Progenitor cell of endocrine pancreas (in vitro differentiated cells): ENCODE measurements at regions not wholly inside any gene's neighbourhood (a gene's known extent, or its start where the extent isn't known, plus 50 kb on each side); places are given as distances from the start of the nearest gene placed in this dataset.

Experiments used
- DNase-seq: peaks from one replicate; pipeline ENCODE4 v3.0.0; 2021; ENCODE audit warnings: low spot score; ENCODE audit not compliant: unreplicated experiment
- H3K27ac Mint-ChIP-seq: 2 replicates; pipeline ENCODE4 v1.8.0; 2021; ENCODE audit warnings: mild to moderate bottlenecking, moderate library complexity, mixed read lengths
- H3K27me3 Mint-ChIP-seq: 2 replicates; pipeline ENCODE4 v1.8.0; 2021; ENCODE audit warnings: mixed read lengths
- H3K36me3 Mint-ChIP-seq: 2 replicates; pipeline ENCODE4 v1.8.0; 2022; ENCODE audit warnings: mixed read lengths; ENCODE audit not compliant: insufficient read depth
- H3K4me1 Mint-ChIP-seq: 2 replicates; pipeline ENCODE4 v1.8.0; 2021; ENCODE audit warnings: low read depth, mixed read lengths
- H3K4me3 Mint-ChIP-seq: 2 replicates; pipeline ENCODE4 v1.8.0; 2021; ENCODE audit warnings: low read depth, mild to moderate bottlenecking, moderate library complexity, mixed read lengths
- H3K9me3 Mint-ChIP-seq: 2 replicates; pipeline ENCODE4 v1.8.0; 2021; ENCODE audit warnings: low read depth, mixed read lengths
- CTCF ChIP-seq: fragments of 200-600 bp; sonication (generic); IDR thresholded peaks from one replicate; pipeline ENCODE4 v1.5.0; 2021; ENCODE audit warnings: antibody characterized with exemption, mild to moderate bottlenecking; ENCODE audit not compliant: unreplicated experiment

- Mint-ChIP-seq H3K4me3 (no peak overlapping the region), H3K27ac (no peak overlapping the region), H3K27me3 (no peaks in the 10 kb centered on the region), H3K36me3 (no peaks in the 10 kb centered on the region), H3K9me3 (peaks cover 3% of the 10 kb centered on the region), H3K4me1 (no peaks in the 10 kb centered on the region)
- DNase-seq, result no peak
- TF ChIP-seq CTCF, result no peak
Measured at GRCh38 chr9:31336386-31336785, 1048.1 kb upstream of the ACO1 start.

GRCh38 chr9:31336841-31337240 lies 1047.6 kb upstream of the ACO1 start:
- Mint-ChIP-seq H3K27me3 (no peaks in the 10 kb centered on the region), H3K36me3 (no peaks in the 10 kb centered on the region), H3K27ac (no peak overlapping the region), H3K4me3 (no peak overlapping the region), H3K4me1 (no peaks in the 10 kb centered on the region), H3K9me3 (peaks cover 3% of the 10 kb centered on the region)
- DNase-seq, result no peak
- TF ChIP-seq CTCF, result no peak

DNA sequence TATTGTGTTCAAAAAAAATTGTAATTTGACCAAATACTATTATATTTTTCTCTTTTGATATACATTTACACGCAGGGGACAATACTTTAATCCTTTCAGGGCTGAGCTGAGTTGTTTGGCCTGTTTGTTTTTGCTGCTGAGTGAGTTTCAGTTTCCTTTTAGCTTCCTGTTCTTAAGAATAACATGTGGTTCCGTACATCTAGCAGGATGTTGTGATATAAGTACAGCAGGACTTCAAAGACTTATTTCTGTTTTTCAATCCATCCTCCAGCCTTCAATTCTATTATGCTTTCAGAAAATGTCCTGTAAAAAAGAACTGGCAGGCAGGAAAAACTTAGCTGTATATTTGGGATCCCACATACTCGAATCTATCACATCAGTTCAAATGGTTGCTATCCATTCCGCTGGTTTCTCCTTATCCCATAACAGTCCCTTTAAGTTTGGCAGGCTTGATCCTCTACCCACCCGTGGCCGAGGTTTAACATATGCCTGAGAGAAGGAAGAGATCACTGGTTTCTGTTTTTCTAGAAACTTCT lies 1037.3 kb upstream of the ACO1 start:
- H3K27me3 Mint-ChIP-seq, result no peaks in the 10 kb centered on the region
- no peak for TF ChIP-seq CTCF
- no peak overlapping the region for H3K27ac Mint-ChIP-seq
- peaks cover 8% of the 10 kb centered on the region for H3K4me1 Mint-ChIP-seq
- H3K9me3 Mint-ChIP-seq, result peaks cover 3% of the 10 kb centered on the region
- no peak overlapping the region for H3K4me3 Mint-ChIP-seq
- no peaks in the 10 kb centered on the region for H3K36me3 Mint-ChIP-seq
- no peak for DNase-seq

DNA sequence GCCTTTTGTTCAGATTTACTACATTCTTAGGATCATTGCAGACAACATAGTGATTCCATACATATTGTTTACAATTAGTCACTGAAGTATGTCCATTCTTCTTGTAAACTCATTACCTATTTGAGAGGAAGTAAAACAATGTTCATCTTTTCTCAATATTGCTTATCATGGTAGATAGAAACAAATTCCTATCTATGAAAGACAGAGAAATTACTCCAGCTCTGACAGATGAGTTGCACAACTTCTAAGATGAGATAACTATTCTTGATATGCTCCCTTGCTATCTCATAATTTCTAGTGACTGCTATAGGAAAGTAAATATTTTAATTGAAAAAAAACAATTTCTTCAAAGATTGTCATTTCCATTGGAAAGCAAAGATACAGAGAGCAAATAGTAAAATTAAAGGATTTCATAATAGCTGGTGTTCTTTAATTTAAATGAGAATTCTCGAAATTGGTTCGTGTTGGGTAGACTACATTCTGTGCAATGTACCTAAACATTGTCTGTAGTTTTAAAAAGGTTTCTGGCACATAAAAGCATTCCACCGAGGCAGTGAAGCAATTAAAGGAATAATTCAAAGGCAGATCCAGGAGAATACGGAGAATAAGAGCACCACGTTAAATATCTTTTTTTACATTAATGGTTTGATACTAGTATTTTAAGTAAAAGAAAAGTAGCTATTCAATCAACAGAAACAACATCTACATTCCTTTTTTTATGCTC lies 1029.1 kb upstream of the ACO1 start:
- no peak for DNase-seq
- H3K9me3 Mint-ChIP-seq, result peaks cover 5% of the 10 kb centered on the region
- no peak overlapping the region for H3K4me3 Mint-ChIP-seq
- H3K27ac Mint-ChIP-seq, result no peak overlapping the region
- H3K36me3 Mint-ChIP-seq, result no peaks in the 10 kb centered on the region
- H3K4me1 Mint-ChIP-seq, result peaks cover 5% of the 10 kb centered on the region
- TF ChIP-seq CTCF, result no peak
- H3K27me3 Mint-ChIP-seq, result no peaks in the 10 kb centered on the region

DNA sequence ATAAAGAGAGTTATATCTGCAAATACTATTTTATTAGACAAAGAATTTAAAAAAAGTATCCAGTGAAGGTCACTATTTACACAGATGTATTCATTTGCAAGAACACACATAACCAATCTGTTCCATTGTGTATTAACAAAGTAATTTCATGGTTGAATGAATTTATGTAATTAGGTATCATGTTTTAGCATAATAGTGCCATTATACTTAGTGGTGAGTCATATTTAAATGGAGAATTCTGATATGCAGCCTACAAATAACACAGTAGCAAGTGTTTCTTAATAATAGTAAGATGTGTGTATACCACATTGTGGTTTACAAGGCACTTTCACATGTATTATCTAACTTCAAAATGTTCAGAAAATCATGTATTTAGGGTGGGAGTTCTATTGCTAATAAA lies 1028.5 kb upstream of the ACO1 start:
- Mint-ChIP-seq H3K27ac (no peak overlapping the region), H3K36me3 (no peaks in the 10 kb centered on the region), H3K4me1 (peaks cover under 1% of the 10 kb centered on the region), H3K9me3 (peaks cover 5% of the 10 kb centered on the region), H3K4me3 (no peak overlapping the region), H3K27me3 (no peaks in the 10 kb centered on the region)
- no peak for TF ChIP-seq CTCF
- no peak for DNase-seq
